ENCODE measurements at regions not wholly inside any gene's neighbourhood (a gene's known extent, or its start where the extent isn't known, plus 50 kb on each side); places are given as distances from the start of the nearest gene placed in this dataset.

- no peak overlapping the region for H3K9ac ChIP-seq (ENCODE audit: low read depth in 1 of 2, low read length in 2 of 2)
- H3K4me1 ChIP-seq (ENCODE audit: control insufficient read depth in 1 of 2, insufficient read depth in 2 of 2, low read length in 2 of 2): no peaks in the 10 kb centered on the region
- no peaks in the 10 kb centered on the region for H3K9me3 ChIP-seq (ENCODE audit: control insufficient read depth in 1 of 2, low read length in 2 of 2)
- H3K4me3 ChIP-seq (ENCODE audit: low read depth in 1 of 2, low read length in 2 of 2): no peak overlapping the region
- H3K36me3 ChIP-seq (ENCODE audit: control insufficient read depth in 1 of 2, insufficient read depth in 2 of 2, low read length in 2 of 2): no peaks in the 10 kb centered on the region
- H3K27ac ChIP-seq (ENCODE audit: low read depth, low read length): no peak overlapping the region
- H3K27me3 ChIP-seq (ENCODE audit: control insufficient read depth in 1 of 2, insufficient read depth in 2 of 2, low read length in 2 of 2): no peaks in the 10 kb centered on the region
These were observed 463.0 kb downstream of the AACS start for GRCh38 chr12:125528281-125528680.

GRCh38 chr12:125530201-125530600, 465.0 kb downstream of the AACS start:
- H3K27ac ChIP-seq (ENCODE audit: low read depth, low read length): no peak overlapping the region
- no peaks in the 10 kb centered on the region for H3K27me3 ChIP-seq (ENCODE audit: control insufficient read depth in 1 of 2, insufficient read depth in 2 of 2, low read length in 2 of 2)
- no peak overlapping the region for H3K9ac ChIP-seq (ENCODE audit: low read depth in 1 of 2, low read length in 2 of 2)
- H3K36me3 ChIP-seq (ENCODE audit: control insufficient read depth in 1 of 2, insufficient read depth in 2 of 2, low read length in 2 of 2): no peaks in the 10 kb centered on the region
- H3K4me1 ChIP-seq (ENCODE audit: control insufficient read depth in 1 of 2, insufficient read depth in 2 of 2, low read length in 2 of 2): no peaks in the 10 kb centered on the region
- H3K4me3 ChIP-seq (ENCODE audit: low read depth in 1 of 2, low read length in 2 of 2): no peak overlapping the region
- no peaks in the 10 kb centered on the region for H3K9me3 ChIP-seq (ENCODE audit: control insufficient read depth in 1 of 2, low read length in 2 of 2)

GRCh38 chr12:125530876-125531275, 465.6 kb downstream of the AACS start:
- Histone ChIP-seq H3K9me3 (ENCODE audit: control insufficient read depth in 1 of 2, low read length in 2 of 2) (no peaks in the 10 kb centered on the region), H3K4me1 (ENCODE audit: control insufficient read depth in 1 of 2, insufficient read depth in 2 of 2, low read length in 2 of 2) (no peaks in the 10 kb centered on the region), H3K36me3 (ENCODE audit: control insufficient read depth in 1 of 2, insufficient read depth in 2 of 2, low read length in 2 of 2) (no peaks in the 10 kb centered on the region), H3K9ac (ENCODE audit: low read depth in 1 of 2, low read length in 2 of 2) (no peak overlapping the region), H3K27ac (ENCODE audit: low read depth, low read length) (no peak overlapping the region), H3K4me3 (ENCODE audit: low read depth in 1 of 2, low read length in 2 of 2) (no peak overlapping the region), H3K27me3 (ENCODE audit: control insufficient read depth in 1 of 2, insufficient read depth in 2 of 2, low read length in 2 of 2) (no peaks in the 10 kb centered on the region)

- no peaks in the 10 kb centered on the region for H3K4me1 ChIP-seq (ENCODE audit: control insufficient read depth in 1 of 2, insufficient read depth in 2 of 2, low read length in 2 of 2)
These were observed 466.3 kb downstream of the AACS start for GRCh38 chr12:125531574-125531973.

GRCh38 chr12:125533434-125534029, 468.3 kb downstream of the AACS start:
- Histone ChIP-seq H3K9ac (ENCODE audit: low read depth in 1 of 2, low read length in 2 of 2) (no peak overlapping the region), H3K27ac (ENCODE audit: low read depth, low read length) (no peak overlapping the region), H3K27me3 (ENCODE audit: control insufficient read depth in 1 of 2, insufficient read depth in 2 of 2, low read length in 2 of 2) (no peaks in the 10 kb centered on the region)

More at GRCh38 chr12:125531574-125531973, 466.3 kb downstream of the AACS start:
- no peaks in the 10 kb centered on the region for H3K27me3 ChIP-seq (ENCODE audit: control insufficient read depth in 1 of 2, insufficient read depth in 2 of 2, low read length in 2 of 2)
- H3K36me3 ChIP-seq (ENCODE audit: control insufficient read depth in 1 of 2, insufficient read depth in 2 of 2, low read length in 2 of 2): no peaks in the 10 kb centered on the region
- no peaks in the 10 kb centered on the region for H3K9me3 ChIP-seq (ENCODE audit: control insufficient read depth in 1 of 2, low read length in 2 of 2)
- no peak overlapping the region for H3K27ac ChIP-seq (ENCODE audit: low read depth, low read length)
- H3K4me3 ChIP-seq (ENCODE audit: low read depth in 1 of 2, low read length in 2 of 2): no peak overlapping the region
- no peak overlapping the region for H3K9ac ChIP-seq (ENCODE audit: low read depth in 1 of 2, low read length in 2 of 2)

DNA sequence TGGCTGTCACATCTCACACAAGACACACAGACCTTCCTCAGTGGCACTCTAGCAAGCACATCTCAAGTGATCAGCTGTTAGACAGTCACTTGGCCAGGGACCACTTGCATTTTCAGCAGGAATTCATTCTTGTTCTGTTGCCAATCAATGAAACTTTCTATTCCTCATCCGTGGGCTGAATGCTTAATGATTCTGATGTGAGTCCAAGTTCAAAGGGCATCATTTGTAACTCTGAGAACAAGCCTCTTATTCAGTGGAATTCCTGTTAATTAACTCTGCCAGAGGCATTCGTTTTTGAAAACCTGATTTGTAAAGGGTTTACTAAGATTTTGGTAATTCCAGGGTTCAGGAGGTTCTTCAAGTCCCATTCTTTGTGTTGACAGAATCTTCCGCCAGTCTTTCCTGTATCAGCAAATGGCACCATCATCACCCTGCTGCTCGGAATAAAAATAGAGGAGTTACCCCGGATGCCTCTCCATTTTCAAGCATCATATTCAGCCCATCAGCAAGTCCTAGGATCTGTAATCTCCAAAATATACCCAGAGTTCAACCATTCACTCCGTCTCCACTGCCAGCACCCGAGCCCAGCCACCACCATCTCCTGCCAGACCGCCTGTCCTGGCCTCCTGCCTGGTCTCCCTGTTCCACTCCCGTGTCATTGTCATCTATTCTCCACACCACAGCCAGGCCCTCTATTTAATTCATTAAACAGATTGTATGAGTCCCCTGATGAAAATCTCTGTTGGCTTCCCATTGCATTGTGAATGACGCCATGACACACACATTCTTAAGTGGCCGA, 473.4 kb downstream of the AACS start:
- no peak overlapping the region for H3K9ac ChIP-seq (ENCODE audit: low read depth in 1 of 2, low read length in 2 of 2)
- no peaks in the 10 kb centered on the region for H3K9me3 ChIP-seq (ENCODE audit: control insufficient read depth in 1 of 2, low read length in 2 of 2)
- H3K36me3 ChIP-seq (ENCODE audit: control insufficient read depth in 1 of 2, insufficient read depth in 2 of 2, low read length in 2 of 2): no peaks in the 10 kb centered on the region
- no peak overlapping the region for H3K27ac ChIP-seq (ENCODE audit: low read depth, low read length)
- no peak overlapping the region for H3K4me3 ChIP-seq (ENCODE audit: low read depth in 1 of 2, low read length in 2 of 2)
- no peaks in the 10 kb centered on the region for H3K27me3 ChIP-seq (ENCODE audit: control insufficient read depth in 1 of 2, insufficient read depth in 2 of 2, low read length in 2 of 2)
- no peaks in the 10 kb centered on the region for H3K4me1 ChIP-seq (ENCODE audit: control insufficient read depth in 1 of 2, insufficient read depth in 2 of 2, low read length in 2 of 2)

More at GRCh38 chr12:125533434-125534029, 468.3 kb downstream of the AACS start:
- H3K4me1 ChIP-seq (ENCODE audit: control insufficient read depth in 1 of 2, insufficient read depth in 2 of 2, low read length in 2 of 2): no peaks in the 10 kb centered on the region
- no peaks in the 10 kb centered on the region for H3K9me3 ChIP-seq (ENCODE audit: control insufficient read depth in 1 of 2, low read length in 2 of 2)
- no peak overlapping the region for H3K4me3 ChIP-seq (ENCODE audit: low read depth in 1 of 2, low read length in 2 of 2)
- H3K36me3 ChIP-seq (ENCODE audit: control insufficient read depth in 1 of 2, insufficient read depth in 2 of 2, low read length in 2 of 2): no peaks in the 10 kb centered on the region

DNA sequence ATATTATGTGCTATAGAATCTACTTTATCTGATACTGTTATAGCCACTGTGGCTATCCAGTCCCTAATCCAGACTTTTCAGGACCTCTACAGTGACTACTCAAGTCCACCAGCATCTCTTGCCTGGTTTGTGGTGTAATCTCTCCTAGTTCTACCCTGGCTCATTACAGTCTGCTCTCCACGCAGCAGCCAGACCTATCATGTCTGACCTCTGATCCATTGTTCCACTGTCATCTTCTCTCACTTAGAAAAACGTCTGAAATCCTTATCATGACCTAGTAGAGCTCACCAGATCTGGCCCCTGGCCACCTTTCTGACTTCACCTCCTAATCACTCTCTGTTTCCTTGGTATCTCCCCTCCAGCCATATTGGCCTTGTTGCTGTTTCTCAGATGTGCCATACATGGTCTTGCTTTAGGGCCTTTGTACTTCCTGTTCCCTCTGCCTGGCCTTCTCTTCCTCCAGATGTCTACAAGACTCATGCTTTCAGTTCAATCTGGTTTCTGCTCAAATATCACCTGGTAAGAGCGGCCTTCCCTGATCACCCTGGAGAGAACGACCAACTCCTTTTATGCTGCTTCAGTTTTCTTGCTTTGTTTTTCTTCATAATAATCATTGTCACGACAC, 475.5 kb downstream of the AACS start:
- Histone ChIP-seq H3K36me3 (ENCODE audit: control insufficient read depth in 1 of 2, insufficient read depth in 2 of 2, low read length in 2 of 2) (no peaks in the 10 kb centered on the region), H3K4me3 (ENCODE audit: low read depth in 1 of 2, low read length in 2 of 2) (no peak overlapping the region), H3K27ac (ENCODE audit: low read depth, low read length) (no peak overlapping the region), H3K9ac (ENCODE audit: low read depth in 1 of 2, low read length in 2 of 2) (no peak overlapping the region), H3K27me3 (ENCODE audit: control insufficient read depth in 1 of 2, insufficient read depth in 2 of 2, low read length in 2 of 2) (no peaks in the 10 kb centered on the region), H3K9me3 (ENCODE audit: control insufficient read depth in 1 of 2, low read length in 2 of 2) (peaks cover 0 to 3% of the 10 kb centered on the region in 2 donors), H3K4me1 (ENCODE audit: control insufficient read depth in 1 of 2, insufficient read depth in 2 of 2, low read length in 2 of 2) (no peaks in the 10 kb centered on the region)

- H3K9me3 ChIP-seq (ENCODE audit: control insufficient read depth in 1 of 2, low read length in 2 of 2): peaks cover 0 to 7% of the 10 kb centered on the region in 2 donors
- no peaks in the 10 kb centered on the region for H3K27me3 ChIP-seq (ENCODE audit: control insufficient read depth in 1 of 2, insufficient read depth in 2 of 2, low read length in 2 of 2)
- no peak overlapping the region for H3K9ac ChIP-seq (ENCODE audit: low read depth in 1 of 2, low read length in 2 of 2)
- H3K4me3 ChIP-seq (ENCODE audit: low read depth in 1 of 2, low read length in 2 of 2): no peak overlapping the region
- no peaks in the 10 kb centered on the region for H3K4me1 ChIP-seq (ENCODE audit: control insufficient read depth in 1 of 2, insufficient read depth in 2 of 2, low read length in 2 of 2)
- no peaks in the 10 kb centered on the region for H3K36me3 ChIP-seq (ENCODE audit: control insufficient read depth in 1 of 2, insufficient read depth in 2 of 2, low read length in 2 of 2)
- H3K27ac ChIP-seq (ENCODE audit: low read depth, low read length): no peak overlapping the region
These were observed 479.7 kb downstream of the AACS start for GRCh38 chr12:125544960-125545359.

DNA sequence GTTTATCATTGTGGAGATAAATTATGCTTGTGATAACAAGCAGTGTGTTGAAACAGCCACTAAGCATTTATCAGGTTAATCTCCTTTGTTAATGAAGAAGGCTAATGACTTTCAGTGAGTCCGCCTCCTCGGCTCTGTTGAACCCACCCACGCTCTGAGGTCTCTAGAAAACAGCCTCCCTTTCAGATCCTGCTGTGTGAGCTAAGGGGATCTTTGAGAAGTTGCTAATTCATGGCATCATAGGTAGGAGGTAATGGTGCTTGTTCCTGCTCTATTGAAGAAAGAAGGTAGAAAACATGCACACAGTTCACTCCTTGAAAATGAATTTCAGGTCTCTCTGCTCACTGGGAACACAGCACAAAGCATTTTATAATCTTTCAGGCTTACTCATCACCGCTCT, 483.9 kb downstream of the AACS start:
- no peaks in the 10 kb centered on the region for H3K27me3 ChIP-seq (ENCODE audit: control insufficient read depth in 1 of 2, insufficient read depth in 2 of 2, low read length in 2 of 2)
- no peaks in the 10 kb centered on the region for H3K36me3 ChIP-seq (ENCODE audit: control insufficient read depth in 1 of 2, insufficient read depth in 2 of 2, low read length in 2 of 2)
- H3K9ac ChIP-seq (ENCODE audit: low read depth in 1 of 2, low read length in 2 of 2): no peak overlapping the region
- no peak overlapping the region for H3K27ac ChIP-seq (ENCODE audit: low read depth, low read length)
- no peak overlapping the region for H3K4me3 ChIP-seq (ENCODE audit: low read depth in 1 of 2, low read length in 2 of 2)
- H3K9me3 ChIP-seq (ENCODE audit: control insufficient read depth in 1 of 2, low read length in 2 of 2): peaks cover 0 to 10% of the 10 kb centered on the region in 2 donors
- no peaks in the 10 kb centered on the region for H3K4me1 ChIP-seq (ENCODE audit: control insufficient read depth in 1 of 2, insufficient read depth in 2 of 2, low read length in 2 of 2)

DNA sequence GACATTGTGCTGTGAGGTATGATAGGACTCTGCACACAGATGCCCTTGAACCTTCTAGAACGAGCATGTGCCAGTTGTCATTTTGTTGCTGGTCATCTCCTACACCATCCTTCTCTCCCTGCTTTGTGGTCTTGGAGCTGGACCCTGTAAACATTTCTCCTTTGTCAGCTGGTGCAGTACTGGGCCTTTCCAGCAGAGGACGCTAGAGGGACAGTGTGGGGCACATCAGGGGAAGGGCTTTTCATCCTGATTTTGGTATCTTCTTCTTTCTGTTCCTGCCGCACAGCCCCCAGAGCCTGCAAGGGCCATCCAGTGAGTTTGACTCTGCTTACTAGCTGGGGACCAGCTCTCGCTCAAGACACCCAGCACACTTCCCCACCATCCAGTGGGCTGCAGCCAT, 484.6 kb downstream of the AACS start:
- Histone ChIP-seq H3K36me3 (ENCODE audit: control insufficient read depth in 1 of 2, insufficient read depth in 2 of 2, low read length in 2 of 2) (no peaks in the 10 kb centered on the region), H3K4me1 (ENCODE audit: control insufficient read depth in 1 of 2, insufficient read depth in 2 of 2, low read length in 2 of 2) (no peaks in the 10 kb centered on the region)

More for the DNA sequence above, 484.6 kb downstream of the AACS start:
- H3K4me3 ChIP-seq (ENCODE audit: low read depth in 1 of 2, low read length in 2 of 2): no peak overlapping the region
- H3K27ac ChIP-seq (ENCODE audit: low read depth, low read length): no peak overlapping the region
- H3K9me3 ChIP-seq (ENCODE audit: control insufficient read depth in 1 of 2, low read length in 2 of 2): peaks cover 0 to 10% of the 10 kb centered on the region in 2 donors
- H3K27me3 ChIP-seq (ENCODE audit: control insufficient read depth in 1 of 2, insufficient read depth in 2 of 2, low read length in 2 of 2): no peaks in the 10 kb centered on the region
- H3K9ac ChIP-seq (ENCODE audit: low read depth in 1 of 2, low read length in 2 of 2): no peak overlapping the region
